GM12873 (cell line): ENCODE measurements at regions not wholly inside any gene's neighbourhood (a gene's known extent, or its start where the extent isn't known, plus 50 kb on each side); places are given as distances from the start of the nearest gene placed in this dataset.

ENCODE experiments used
- TF ChIP-seq, protein P1 (sequence below): IDR thresholded peaks from 2 replicates; pipeline ENCODE4 v1.5.1; 2012; ENCODE audit warnings: low read depth, mild to moderate bottlenecking, moderate library complexity, low read length, control low read depth; ENCODE audit not compliant: insufficient read depth; ENCODE audit errors: missing control alignments

DNA sequence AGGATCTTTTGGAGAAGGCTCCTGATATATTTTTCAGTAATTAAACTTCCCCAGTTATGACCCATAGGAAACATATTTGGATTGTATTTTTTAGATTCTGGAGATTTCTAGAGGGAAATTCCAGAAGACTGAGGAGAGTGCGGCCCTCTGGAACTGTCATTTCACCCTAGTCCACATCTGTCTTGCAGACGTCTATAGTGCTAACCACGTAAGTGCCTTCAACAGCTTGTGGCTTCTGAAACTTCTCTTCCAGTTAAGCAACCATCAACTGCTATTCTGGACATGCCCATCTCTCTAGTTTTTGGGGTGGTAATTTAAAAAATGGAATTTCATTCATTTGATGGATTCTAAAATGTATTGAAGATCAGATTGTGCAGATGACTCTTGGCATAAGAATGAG is 1098.8 kb downstream of the TMEM121 start:
- TF ChIP-seq, protein P1, sequence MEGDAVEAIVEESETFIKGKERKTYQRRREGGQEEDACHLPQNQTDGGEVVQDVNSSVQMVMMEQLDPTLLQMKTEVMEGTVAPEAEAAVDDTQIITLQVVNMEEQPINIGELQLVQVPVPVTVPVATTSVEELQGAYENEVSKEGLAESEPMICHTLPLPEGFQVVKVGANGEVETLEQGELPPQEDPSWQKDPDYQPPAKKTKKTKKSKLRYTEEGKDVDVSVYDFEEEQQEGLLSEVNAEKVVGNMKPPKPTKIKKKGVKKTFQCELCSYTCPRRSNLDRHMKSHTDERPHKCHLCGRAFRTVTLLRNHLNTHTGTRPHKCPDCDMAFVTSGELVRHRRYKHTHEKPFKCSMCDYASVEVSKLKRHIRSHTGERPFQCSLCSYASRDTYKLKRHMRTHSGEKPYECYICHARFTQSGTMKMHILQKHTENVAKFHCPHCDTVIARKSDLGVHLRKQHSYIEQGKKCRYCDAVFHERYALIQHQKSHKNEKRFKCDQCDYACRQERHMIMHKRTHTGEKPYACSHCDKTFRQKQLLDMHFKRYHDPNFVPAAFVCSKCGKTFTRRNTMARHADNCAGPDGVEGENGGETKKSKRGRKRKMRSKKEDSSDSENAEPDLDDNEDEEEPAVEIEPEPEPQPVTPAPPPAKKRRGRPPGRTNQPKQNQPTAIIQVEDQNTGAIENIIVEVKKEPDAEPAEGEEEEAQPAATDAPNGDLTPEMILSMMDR: no peak

DNA sequence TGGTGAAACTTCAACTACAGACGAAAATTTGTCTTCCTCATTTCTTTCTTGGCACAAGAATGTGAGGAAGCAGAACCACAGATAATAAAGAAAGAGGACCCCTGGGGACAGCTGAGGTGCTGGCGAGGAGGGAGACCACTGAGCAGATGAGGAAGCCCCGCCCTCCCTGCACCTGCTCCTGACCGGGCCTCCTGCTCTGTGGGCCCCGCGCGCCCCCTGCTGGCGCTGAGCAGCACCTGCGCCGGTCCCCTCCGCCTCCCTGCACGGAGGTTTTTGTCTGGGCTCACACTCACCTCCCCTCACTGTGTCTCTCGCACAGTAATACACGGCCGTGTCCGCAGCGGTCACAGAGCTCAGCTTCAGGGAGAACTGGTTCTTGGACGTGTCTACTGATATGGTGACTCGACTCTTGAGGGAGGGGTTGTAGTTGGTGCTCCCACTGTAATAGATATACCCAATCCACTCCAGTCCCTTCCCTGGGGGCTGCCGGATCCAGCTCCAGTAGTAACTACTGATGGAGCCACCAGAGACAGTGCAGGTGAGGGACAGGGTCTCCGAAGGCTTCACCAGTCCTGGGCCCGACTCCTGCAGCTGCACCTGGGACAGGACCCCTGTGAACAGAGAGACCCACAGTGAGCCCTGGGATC is 1100.7 kb downstream of the TMEM121 start:
- TF ChIP-seq, protein P1: peak; percentile 79

- TF ChIP-seq, protein P1: no peak
Observed at GRCh38 chr14:106631879-106632278, 1105.5 kb downstream of the TMEM121 start.

DNA sequence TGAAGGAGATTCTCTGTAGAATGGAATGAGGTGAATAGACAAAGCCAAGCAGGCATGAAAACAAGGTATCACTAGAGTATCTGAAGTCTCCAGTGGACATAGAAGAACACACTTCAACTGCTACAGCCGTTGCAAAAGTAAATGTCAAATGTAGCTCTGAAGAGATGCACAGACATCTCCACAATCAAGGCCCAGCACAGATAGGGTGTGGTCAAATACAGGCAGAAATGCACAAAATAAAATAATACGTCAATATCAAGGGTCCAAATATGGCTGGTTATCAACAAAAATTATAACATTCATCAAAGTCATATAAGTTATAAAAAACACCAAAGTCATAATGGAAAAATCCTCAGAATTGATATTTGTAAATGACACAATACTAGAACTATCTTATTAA is 1107.3 kb downstream of the TMEM121 start:
- TF ChIP-seq, protein P1: no peak

DNA sequence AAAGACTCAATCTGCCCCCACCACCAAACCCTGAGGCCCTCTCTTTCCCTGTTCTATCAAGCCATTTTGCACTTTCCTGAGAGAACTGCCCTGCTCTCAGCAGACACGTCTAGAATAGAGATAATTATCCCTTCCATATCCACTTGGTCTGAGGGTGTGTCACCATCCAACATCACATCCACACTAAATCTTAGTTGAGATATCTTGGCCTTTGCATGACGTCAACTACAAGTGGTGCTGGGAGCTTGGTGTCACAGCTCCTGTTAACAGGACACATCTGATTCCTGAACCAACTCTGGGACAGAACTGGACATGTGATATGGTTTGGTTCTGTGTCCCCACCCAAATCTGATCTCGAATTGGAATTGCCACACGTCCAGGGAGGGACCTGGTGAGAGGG is 1109.2 kb downstream of the TMEM121 start:
- TF ChIP-seq, protein P1: no peak

GRCh38 chr14:106638786-106639452 is 1112.5 kb downstream of the TMEM121 start:
- TF ChIP-seq, protein P1: peak; percentile 76

- TF ChIP-seq, protein P1: no peak
Observed at GRCh38 chr14:106642090-106642489, 1115.7 kb downstream of the TMEM121 start.
